ENCODE measurements at regions not wholly inside any gene's neighbourhood (a gene's known extent, or its start where the extent isn't known, plus 50 kb on each side); places are given as distances from the start of the nearest gene placed in this dataset.
"Not testable (repeated sequence)": the region's sequence is repeated elsewhere in the genome, so short reads cannot be mapped to it uniquely, and the experiment has no call there.

DNA sequence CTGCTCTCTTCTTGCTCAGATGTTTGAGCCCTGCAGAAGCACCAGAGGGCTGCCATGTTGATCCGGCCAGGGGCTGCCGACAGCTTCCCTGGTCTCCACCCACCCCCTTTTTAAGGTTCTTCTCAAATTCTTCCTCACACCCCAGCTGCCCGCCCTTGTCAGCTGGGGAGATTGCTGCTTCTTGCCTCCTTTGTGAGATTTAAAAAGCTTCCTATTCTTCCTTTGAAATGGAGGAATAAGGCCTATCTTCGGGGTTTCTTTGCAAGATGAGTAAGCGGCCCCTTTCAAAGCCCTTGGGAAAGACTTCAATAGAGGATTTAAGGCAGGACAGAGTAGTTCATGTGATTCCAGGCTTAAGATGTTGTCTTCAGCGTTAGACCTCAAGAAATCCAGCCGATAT lies 211.9 kb upstream of the SHH start:
- DNase-seq, result no peak

- no peak for DNase-seq
Observed at GRCh38 chr7:156022483-156023459, 210.5 kb upstream of the SHH start.

- DNase-seq, result no peak
Observed at GRCh38 chr7:156021471-156021870, 209.2 kb upstream of the SHH start.

DNA sequence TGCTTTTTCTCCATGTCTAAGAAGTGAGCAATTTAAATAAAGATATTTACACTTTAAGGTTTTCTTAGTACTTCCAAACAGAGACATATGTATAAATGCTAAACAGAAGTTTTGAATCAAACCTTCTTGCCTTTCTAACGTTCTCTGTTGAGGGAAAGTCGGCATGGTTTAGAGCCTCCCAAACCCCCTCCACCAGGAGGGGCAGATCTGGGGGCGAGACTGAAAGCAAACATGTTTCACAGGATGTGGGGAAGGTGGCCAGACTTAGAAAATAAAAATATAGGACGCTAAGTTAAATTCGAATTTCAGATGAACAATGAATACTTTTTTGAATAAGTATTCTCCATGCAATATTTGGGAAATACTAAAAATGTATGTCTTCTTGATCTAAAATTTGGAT lies 208.3 kb upstream of the SHH start:
- no peak for DNase-seq

DNA sequence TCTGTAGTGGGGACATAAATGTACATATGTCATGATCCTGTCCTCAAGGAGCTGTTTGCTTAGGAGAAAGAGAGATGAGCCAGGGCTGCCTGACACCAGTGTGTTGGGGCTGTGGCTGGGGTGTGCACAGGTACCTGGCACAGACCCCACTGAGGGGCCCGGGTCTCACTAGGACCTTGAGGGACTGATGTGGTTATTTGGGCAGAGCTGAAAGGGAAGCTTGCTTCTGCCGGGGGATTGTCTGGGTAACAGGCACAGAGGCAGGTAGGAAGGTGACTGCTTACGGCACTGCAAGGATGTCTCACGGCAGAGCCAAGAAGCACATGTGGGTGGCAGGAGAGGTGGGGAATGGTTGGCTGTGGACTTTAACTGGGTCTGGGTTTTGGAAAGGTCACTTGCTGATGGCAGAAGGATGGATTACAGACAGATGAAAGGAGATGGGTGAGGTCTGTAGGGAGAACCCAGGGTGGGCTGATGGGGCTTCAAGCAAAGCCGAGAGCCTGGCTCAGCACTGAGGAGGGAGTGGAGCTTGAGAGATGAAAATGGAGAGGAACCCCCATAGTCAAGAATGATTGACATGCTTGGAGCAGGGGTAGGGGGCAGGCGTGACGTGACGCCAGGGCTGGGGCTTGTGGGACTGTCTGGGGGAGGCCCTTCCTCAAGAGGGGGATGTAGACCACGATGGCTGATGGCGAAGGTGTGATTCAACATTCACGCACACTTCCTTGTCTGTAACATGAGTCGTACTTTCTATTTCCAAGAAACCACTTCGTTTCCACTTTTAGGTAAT lies 207.7 kb upstream of the SHH start:
- no peak for DNase-seq

- DNase-seq, result no peak
Observed at GRCh38 chr7:156019308-156019707, 207.0 kb upstream of the SHH start.

- DNase-seq, result no peak
Observed at GRCh38 chr7:156017916-156018700, 205.8 kb upstream of the SHH start.

- no peak for DNase-seq
Observed at GRCh38 chr7:156017431-156017830, 205.2 kb upstream of the SHH start.

- no peak for DNase-seq
Observed at GRCh38 chr7:156015237-156016020, 203.2 kb upstream of the SHH start.

DNA sequence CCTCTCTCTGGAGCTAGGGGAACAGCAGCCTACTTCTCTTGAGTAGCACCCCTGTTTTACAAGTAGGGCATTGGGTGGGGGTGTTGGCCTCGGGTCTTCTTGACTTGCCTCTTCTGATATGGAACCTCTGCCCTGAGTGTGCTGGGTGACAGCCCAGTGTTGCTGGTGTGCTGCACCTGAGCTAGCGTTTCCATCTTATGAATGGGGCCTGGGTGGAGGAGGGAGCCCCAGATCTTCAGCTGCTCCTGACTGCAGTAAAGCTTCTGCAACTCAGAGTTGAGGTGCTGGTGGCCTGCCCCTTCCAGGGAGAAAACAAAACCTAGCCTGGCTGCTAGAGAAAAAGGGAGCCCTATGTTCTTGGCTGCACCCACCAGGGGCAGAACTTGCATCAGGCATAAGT lies 202.5 kb upstream of the SHH start:
- no peak for DNase-seq

DNA sequence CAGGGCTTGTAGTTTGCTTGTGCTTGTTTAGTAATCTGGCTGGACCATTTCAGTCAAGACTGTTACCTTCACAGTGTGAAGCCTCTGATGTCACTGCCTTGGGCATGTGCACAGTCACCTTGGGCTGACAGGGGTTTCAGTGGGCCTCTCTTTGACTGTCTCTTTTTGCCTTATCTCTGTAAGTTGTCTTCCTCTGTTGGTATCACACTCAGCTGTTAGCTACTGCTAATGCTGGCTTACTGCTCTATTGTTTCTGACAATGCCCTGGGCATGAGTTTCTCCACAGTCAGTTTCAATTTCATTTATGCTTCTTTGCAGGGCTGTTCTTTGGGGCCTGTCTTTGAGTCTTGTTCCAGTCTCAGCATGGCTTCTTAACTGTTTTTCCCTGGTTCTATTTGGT lies 201.9 kb upstream of the SHH start:
- no peak for DNase-seq

DNA sequence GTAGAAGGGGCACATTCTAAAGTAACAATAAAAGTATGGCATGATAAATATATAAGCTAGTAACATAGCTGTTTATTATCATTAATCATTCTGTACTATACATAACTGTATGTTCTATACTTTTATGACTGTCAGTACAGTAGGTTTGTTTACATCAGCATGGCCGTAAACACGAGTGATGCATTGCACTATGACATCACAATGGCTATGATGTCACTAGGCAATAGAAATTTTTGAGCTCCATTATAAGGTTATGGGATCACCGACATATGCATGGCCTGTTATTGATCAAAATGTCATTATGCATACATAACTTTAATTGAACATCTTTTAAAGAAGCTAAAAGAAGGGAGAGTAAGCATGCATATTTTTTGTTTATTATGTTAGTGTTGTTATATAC lies 200.1 kb upstream of the SHH start:
- DNase-seq, result no peak

GRCh38 chr7:156009569-156009968 lies 197.3 kb upstream of the SHH start:
- DNase-seq, result no peak

GRCh38 chr7:156006876-156007275 lies 194.6 kb upstream of the SHH start:
- DNase-seq, result not testable (repeated sequence)

- no peak for DNase-seq
Observed at GRCh38 chr7:156006024-156006423, 193.8 kb upstream of the SHH start.

GRCh38 chr7:156005202-156005691 lies 193.0 kb upstream of the SHH start:
- DNase-seq, result no peak

DNA sequence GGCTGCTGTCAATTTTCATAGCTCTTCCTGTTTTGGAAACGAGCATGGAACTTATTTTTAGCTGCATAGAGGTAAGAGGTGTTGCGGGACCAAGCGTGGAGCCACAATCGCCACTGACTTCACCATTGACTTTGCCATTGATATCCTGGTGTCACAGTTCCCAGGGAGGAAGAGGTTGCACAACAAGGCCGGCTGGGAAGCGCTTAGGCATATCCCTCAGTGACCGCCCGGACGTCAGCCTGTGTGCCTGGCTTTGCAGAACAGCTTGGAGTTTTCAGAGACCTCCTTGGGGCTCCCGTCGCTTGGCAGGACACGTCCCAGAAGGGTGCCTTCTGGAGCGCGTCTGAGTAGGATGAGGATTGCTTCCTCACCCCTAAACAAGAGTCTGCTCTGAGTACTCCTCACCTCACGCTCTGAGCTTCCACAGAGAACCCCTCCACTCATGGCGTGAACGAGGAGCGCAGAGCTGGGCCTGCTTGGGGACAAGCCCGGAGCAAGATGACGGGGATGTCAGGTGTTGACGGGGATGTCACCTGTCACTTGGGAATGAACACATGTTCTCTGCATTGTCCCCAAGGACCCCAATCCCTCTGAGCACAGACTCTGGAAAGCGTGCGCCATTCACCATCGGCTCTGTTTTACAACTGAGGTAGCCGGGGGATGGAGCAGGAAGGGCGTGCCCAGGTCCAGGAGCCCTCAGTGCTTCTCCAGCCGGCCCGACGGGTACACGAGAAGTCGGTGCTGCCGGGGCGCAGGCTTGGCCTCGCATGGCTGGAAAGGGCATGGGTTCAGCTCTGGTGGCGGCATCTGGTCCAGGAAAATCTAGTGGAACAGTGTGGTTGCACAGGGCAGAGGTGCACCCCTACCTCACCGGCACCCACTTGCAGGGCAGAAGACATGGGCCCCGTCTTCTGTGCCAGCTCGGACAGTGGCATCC lies 192.3 kb upstream of the SHH start:
- no peak for DNase-seq

DNA sequence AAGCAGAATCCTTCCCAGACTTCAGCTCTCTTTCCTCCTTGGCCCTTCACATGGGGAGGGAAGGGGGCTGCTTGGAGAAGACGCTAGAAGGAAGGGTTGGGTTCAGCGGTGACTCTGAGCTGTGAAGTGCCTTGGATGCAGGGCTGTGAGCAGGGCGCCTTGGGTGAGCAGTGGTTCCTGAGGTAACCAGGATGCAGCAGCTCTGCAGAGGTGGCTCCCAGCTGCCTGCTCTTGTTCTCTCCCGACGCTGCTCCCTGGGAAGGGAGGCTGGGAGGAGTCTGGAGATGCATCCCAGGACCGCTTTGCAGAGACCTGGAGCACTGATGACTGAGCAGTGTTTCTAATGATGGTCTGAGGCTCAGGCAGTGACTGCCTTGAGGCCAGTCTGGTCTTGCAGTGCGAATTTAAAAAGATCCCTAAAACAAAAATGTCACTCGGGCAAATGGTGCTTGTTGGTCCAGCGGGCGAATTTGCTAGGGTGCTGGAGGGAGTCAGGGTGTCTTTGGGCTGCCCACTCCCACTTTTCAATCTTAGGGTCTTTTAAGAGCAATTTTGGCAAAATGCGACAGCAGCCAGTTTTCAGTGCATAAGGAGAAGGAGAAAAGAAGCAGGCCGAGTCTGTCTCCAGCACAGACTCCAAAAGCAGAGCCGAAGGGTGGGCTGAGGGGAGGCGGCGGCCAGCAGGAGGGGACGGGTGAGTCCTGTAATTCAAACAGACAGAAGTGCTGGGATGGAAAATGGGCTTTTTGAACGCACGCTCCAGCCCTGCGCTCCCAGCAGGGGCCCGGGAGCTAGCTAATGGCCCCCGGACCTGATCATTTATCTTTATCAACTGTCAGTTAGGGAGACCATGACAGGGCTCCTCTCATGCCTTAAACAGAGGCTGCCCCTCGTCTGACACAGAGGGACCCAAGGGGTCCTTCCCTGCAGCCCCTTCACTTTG lies 191.2 kb upstream of the SHH start:
- DNase-seq, result no peak

DNA sequence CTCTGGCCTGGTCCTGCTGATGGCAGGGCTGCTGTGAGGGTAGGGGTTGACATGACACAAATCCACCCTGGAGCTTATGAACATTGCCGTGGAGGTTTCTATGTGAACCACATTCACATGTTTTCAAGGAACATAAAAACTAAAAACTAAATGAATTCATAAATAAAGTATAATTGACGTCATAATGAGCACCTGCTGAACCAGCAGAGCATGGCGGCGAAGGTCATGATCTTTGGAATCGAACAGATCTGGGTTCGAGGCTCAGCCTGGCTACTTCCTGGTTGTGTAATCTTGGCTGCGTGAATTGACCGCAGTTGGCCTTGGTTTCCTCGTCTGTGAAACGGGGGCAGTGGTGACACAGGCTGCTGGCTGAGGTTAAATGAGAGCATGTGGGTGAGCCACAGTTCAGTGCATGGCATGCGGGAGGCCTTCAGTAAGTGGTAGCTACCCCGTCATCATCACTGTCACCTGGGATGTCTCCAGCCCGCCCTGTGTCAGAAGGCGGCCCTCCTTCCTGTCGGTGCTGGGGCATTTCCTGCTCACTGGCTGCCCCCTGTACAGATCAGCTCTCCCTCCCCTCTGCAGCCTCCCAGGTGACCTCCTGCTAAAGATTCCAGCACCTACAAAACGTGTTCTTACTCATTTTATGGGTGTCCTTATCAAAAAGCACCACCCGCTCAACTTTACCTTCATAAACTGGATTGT lies 190.3 kb upstream of the SHH start:
- DNase-seq, result no peak
